GM23338 (cell line): ENCODE measurements at regions not wholly inside any gene's neighbourhood (a gene's known extent, or its start where the extent isn't known, plus 50 kb on each side); places are given as distances from the start of the nearest gene placed in this dataset.

ENCODE experiments used
- ATAC-seq: fragments of 200-7000 bp; cut with Tn5 transposase; 3 replicates; pipeline ENCODE4 v1.9.1; 2020
- DNase-seq: peaks from one replicate; pipeline ENCODE4 v3.0.0-alpha.2; 2015; ENCODE audit warnings: low spot score
- H2AFZ ChIP-seq: fragments of 200-600 bp; sonication (generic); 2 replicates; pipeline ENCODE4 v1.8.0; 2016; ENCODE audit warnings: antibody characterized with exemption, mild to moderate bottlenecking, moderate library complexity
- H3F3A ChIP-seq: fragments of 200-600 bp; sonication (generic); replicated peaks from 2 replicates; pipeline ENCODE4 v1.8.0; 2017; ENCODE audit warnings: antibody characterized with exemption, mixed run types, low read depth
- H3K27ac ChIP-seq: fragments of 200-600 bp; sonication (generic); 2 replicates; pipeline ENCODE4 v1.6.1; 2016; ENCODE audit warnings: low read depth
- H3K27me3 ChIP-seq: fragments of 200-600 bp; sonication (generic); 2 replicates; pipeline ENCODE4 v1.8.0; 2016; ENCODE audit warnings: mild to moderate bottlenecking, mixed run types, moderate library complexity; ENCODE audit not compliant: insufficient read depth
- H3K36me3 ChIP-seq: fragments of 200-600 bp; sonication (generic); 2 replicates; pipeline ENCODE4 v1.8.0; 2016; ENCODE audit warnings: mild to moderate bottlenecking; ENCODE audit not compliant: insufficient read depth
- H3K4me1 ChIP-seq: fragments of 200-600 bp; sonication (generic); 2 replicates; pipeline ENCODE4 v1.8.0; 2016; ENCODE audit warnings: mild to moderate bottlenecking, moderate library complexity; ENCODE audit not compliant: insufficient read depth
- H3K4me2 ChIP-seq: fragments of 200-600 bp; sonication (generic); 2 replicates; pipeline ENCODE4 v1.7.1; 2017; ENCODE audit warnings: mixed run types
- H3K4me3 ChIP-seq: fragments of 200-600 bp; sonication (generic); 2 replicates; pipeline ENCODE4 v1.6.1; 2016; ENCODE audit warnings: mixed run types
- H3K79me2 ChIP-seq: fragments of 200-600 bp; sonication (generic); replicated peaks from 2 replicates; pipeline ENCODE4 v1.8.0; 2017; ENCODE audit warnings: mild to moderate bottlenecking; ENCODE audit not compliant: insufficient read depth
- H3K9me2 ChIP-seq: fragments of 200-600 bp; sonication (generic); 2 replicates; pipeline ENCODE4 v1.8.0; 2017; ENCODE audit not compliant: insufficient read depth
- H4K20me1 ChIP-seq: fragments of 200-600 bp; sonication (generic); replicated peaks from 2 replicates; pipeline ENCODE4 v1.8.0; 2017; ENCODE audit warnings: mild to moderate bottlenecking; ENCODE audit not compliant: insufficient read depth
- H3K27ac Mint-ChIP-seq: 2 replicates; pipeline ENCODE4 v1.8.0; 2020; ENCODE audit warnings: inconsistent platforms, mild to moderate bottlenecking, moderate library complexity, mixed read lengths
- H3K27me3 Mint-ChIP-seq: 3 replicates; pipeline ENCODE4 v1.8.0; 2022; ENCODE audit warnings: low read depth, mild to moderate bottlenecking, moderate library complexity, mixed read lengths, inconsistent platforms; ENCODE audit not compliant: insufficient read depth, poor library complexity
- H3K36me3 Mint-ChIP-seq: 3 replicates; pipeline ENCODE4 v1.8.0; 2021; ENCODE audit warnings: low read depth, mild to moderate bottlenecking, inconsistent platforms, moderate library complexity, mixed read lengths
- H3K4me1 Mint-ChIP-seq: 3 replicates; pipeline ENCODE4 v1.8.0; 2020; ENCODE audit warnings: mild to moderate bottlenecking, inconsistent platforms, mixed read lengths
- H3K4me3 Mint-ChIP-seq: 3 replicates; pipeline ENCODE4 v1.8.0; 2021; ENCODE audit warnings: moderate library complexity, mild to moderate bottlenecking, inconsistent platforms, mixed read lengths
- H3K9me3 Mint-ChIP-seq: 3 replicates; pipeline ENCODE4 v1.8.0; 2020; ENCODE audit warnings: moderate library complexity, mild to moderate bottlenecking, inconsistent platforms, mixed read lengths
- CREB1 ChIP-seq: fragments of 250-450 bp; sonication (Bioruptor Pico); IDR thresholded peaks from 2 replicates; pipeline ENCODE4 v1.5.0; 2020; ENCODE audit warnings: low read depth, mild to moderate bottlenecking, moderate library complexity
- CTCF ChIP-seq, 2 experiments: fragments of 200-600 bp in 1 of 2; sonication (generic) in 1 of 2; conservative IDR thresholded peaks; 2 replicates each; pipeline versions ENCODE4 v1.5.1 to v1.6.1; 2016 to 2017; ENCODE audit warnings: antibody characterized with exemption in 2 of 2, low read depth in 2 of 2, mild to moderate bottlenecking in 2 of 2, moderate library complexity in 1 of 2
- EZH2 ChIP-seq: fragments of 200-600 bp; sonication (generic); IDR thresholded peaks from one replicate; pipeline ENCODE4 v1.8.0; 2017; ENCODE audit warnings: antibody characterized with exemption, mild to moderate bottlenecking, low read depth; ENCODE audit not compliant: unreplicated experiment
- EZH2phosphoT487 ChIP-seq: fragments of 200-600 bp; sonication (generic); IDR thresholded peaks from one replicate; pipeline ENCODE4 v1.8.1; 2018; ENCODE audit warnings: antibody characterized with exemption; ENCODE audit not compliant: unreplicated experiment
- JUNB ChIP-seq: IDR thresholded peaks from one replicate; pipeline ENCODE4 v1.6.1; 2016; ENCODE audit warnings: antibody characterized with exemption; ENCODE audit not compliant: unreplicated experiment
- ZNF114 ChIP-seq: fragments of 250-450 bp; sonication (Bioruptor Pico); IDR thresholded peaks from 2 replicates; pipeline ENCODE4 v1.5.0; 2020; ENCODE audit warnings: mild to moderate bottlenecking, moderate library complexity
- ZNF462 ChIP-seq: fragments of 250-450 bp; sonication (Bioruptor Pico); IDR thresholded peaks from 2 replicates; pipeline ENCODE4 v1.5.0; 2020; ENCODE audit warnings: mild to moderate bottlenecking, moderate library complexity

GRCh38 chr6:12233693-12234571, 56.2 kb upstream of the EDN1 start:
- Mint-ChIP-seq H3K4me3 (no peak overlapping the region), H3K27ac (no peak overlapping the region), H3K9me3 (no peaks in the 10 kb centered on the region), H3K4me1 (peaks cover 6% of the 10 kb centered on the region; the same call in 1 of the 3 replicates), H3K36me3 (no peaks in the 10 kb centered on the region), H3K27me3 (peaks cover 2% of the 10 kb centered on the region)
- H3K4me2 ChIP-seq, result no peak overlapping the region
- H3K27me3 ChIP-seq, result no peaks in the 10 kb centered on the region
- DNase-seq (peak; percentile 70), ATAC-seq (peak; percentile 67)
- TF ChIP-seq CTCF (conservative IDR thresholded peaks at IDR 0.05; ENCODE audit: low read depth in 2 of 2), result peak; percentile 67 to 80
- TF ChIP-seq EZH2phosphoT487, result no peak
- TF ChIP-seq JUNB, result no peak
- no peak for TF ChIP-seq ZNF114 (CRISPR knock-in tag)
- TF ChIP-seq CREB1 (CRISPR knock-in tag), result no peak
- no peak for TF ChIP-seq ZNF462 (CRISPR knock-in tag)
- TF ChIP-seq EZH2, result no peak
- H3K79me2 ChIP-seq, result no peaks in the 10 kb centered on the region
- H3K36me3 ChIP-seq, result no peaks in the 10 kb centered on the region
- H3K4me1 ChIP-seq, result peaks cover 4% of the 10 kb centered on the region
- H3K4me3 ChIP-seq, result no peak overlapping the region
- H4K20me1 ChIP-seq, result no peaks in the 10 kb centered on the region
- H3K9me2 ChIP-seq, result no peaks in the 10 kb centered on the region
- H2AFZ ChIP-seq, result peak overlapping the region; percentile 93; the same call in 1 of the 2 replicates
- no peak overlapping the region for H3K27ac ChIP-seq
- H3F3A ChIP-seq, result no peaks in the 10 kb centered on the region
